Hepatocyte (in vitro differentiated cells): ENCODE measurements at regions not wholly inside any gene's neighbourhood (a gene's known extent, or its start where the extent isn't known, plus 50 kb on each side); places are given as distances from the start of the nearest gene placed in this dataset.

Experiments
- DNase-seq: peaks from one replicate; pipeline ENCODE4 v3.0.0-alpha.2; 2016; ENCODE audit warnings: low spot score
- H2AFZ ChIP-seq: fragments of 200-600 bp; sonication (generic); 2 replicates; pipeline ENCODE4 v1.6.0; 2016; ENCODE audit warnings: antibody characterized with exemption, mild to moderate bottlenecking
- H3K27ac ChIP-seq: fragments of 200-600 bp; sonication (generic); 2 replicates; pipeline ENCODE4 v1.5.1; 2016; ENCODE audit warnings: mild to moderate bottlenecking
- H3K27me3 ChIP-seq: fragments of 200-600 bp; sonication (generic); 2 replicates; pipeline ENCODE4 v1.6.1; 2016
- H3K36me3 ChIP-seq: fragments of 200-600 bp; sonication (generic); replicated peaks from 2 replicates; pipeline ENCODE4 v1.5.1; 2016; ENCODE audit warnings: low read depth; ENCODE audit not compliant: insufficient read depth
- H3K4me1 ChIP-seq: fragments of 200-600 bp; sonication (generic); 2 replicates; pipeline ENCODE4 v1.5.1; 2016; ENCODE audit warnings: mild to moderate bottlenecking, moderate library complexity; ENCODE audit not compliant: insufficient read depth
- H3K4me2 ChIP-seq: fragments of 200-600 bp; sonication (generic); 2 replicates; pipeline ENCODE4 v1.6.0; 2016
- H3K4me3 ChIP-seq: fragments of 200-600 bp; sonication (generic); 2 replicates; pipeline ENCODE4 v1.5.1; 2016; ENCODE audit warnings: mild to moderate bottlenecking
- H3K79me2 ChIP-seq: fragments of 200-600 bp; sonication (generic); 2 replicates; pipeline ENCODE4 v1.6.0; 2017; ENCODE audit warnings: mild to moderate bottlenecking
- H3K9me2 ChIP-seq: fragments of 200-600 bp; sonication (generic); replicated peaks from 2 replicates; pipeline ENCODE4 v1.6.0; 2017; ENCODE audit warnings: mild to moderate bottlenecking; ENCODE audit not compliant: insufficient read depth
- H3K9me3 ChIP-seq: fragments of 200-600 bp; sonication (generic); 2 replicates; pipeline ENCODE4 v1.5.1; 2016; ENCODE audit warnings: low read depth, mild to moderate bottlenecking
- H4K20me1 ChIP-seq: fragments of 200-600 bp; sonication (generic); 2 replicates; pipeline ENCODE4 v1.6.0; 2016; ENCODE audit warnings: mild to moderate bottlenecking; ENCODE audit not compliant: insufficient read depth, poor library complexity, severe bottlenecking
- EZH2 ChIP-seq: fragments of 200-600 bp; sonication (generic); IDR thresholded peaks from 2 replicates; pipeline ENCODE4 v1.6.1; 2016; ENCODE audit warnings: antibody characterized with exemption, mild to moderate bottlenecking, borderline replicate concordance
- EZH2phosphoT487 ChIP-seq: fragments of 200-600 bp; sonication (generic); IDR thresholded peaks from one replicate; pipeline ENCODE4 v1.6.1; 2018; ENCODE audit warnings: antibody characterized with exemption, mild to moderate bottlenecking, low read depth, moderate library complexity; ENCODE audit not compliant: unreplicated experiment, severe bottlenecking
- WGBS: methylation state at CpG from one replicate; pipeline ENCODE4 v1.1.6; 2016; ENCODE audit warnings: low lambda C conversion rate; ENCODE audit errors: missing lambda C conversion rate; 5-methylcytosine and 5-hydroxymethylcytosine counted together
- TF ChIP-seq, protein P1 (sequence below): fragments of 200-600 bp; sonication (generic); IDR thresholded peaks from 2 replicates; pipeline ENCODE4 v1.5.1; 2016; ENCODE audit warnings: antibody characterized with exemption, mild to moderate bottlenecking; ENCODE audit not compliant: poor library complexity

DNA sequence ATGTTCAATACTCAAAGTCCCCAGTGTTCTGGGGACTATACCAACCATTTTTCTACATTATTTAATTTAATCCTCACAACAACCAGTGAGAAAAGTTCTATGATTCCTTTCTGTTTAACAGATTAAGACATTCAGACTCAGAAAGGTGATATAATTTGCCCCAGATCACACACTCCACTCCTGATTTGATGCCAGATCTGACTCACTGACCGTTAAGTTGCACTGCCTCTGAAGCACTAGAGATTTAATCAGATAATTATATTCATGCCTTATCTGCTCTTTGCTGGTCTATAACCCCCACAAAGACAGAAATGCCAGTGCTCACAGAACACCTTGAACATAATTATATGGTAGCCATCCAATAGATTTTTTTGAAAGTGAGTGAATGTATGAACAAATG, 501.0 kb downstream of the IGSF11 start:
- 50% methylated on average over 1 of the region's 1 CpG for WGBS
- Histone ChIP-seq H3K4me3 (no peak overlapping the region), H4K20me1 (no peaks in the 10 kb centered on the region), H3K36me3 (no peaks in the 10 kb centered on the region), H3K4me2 (no peak overlapping the region), H3K27ac (no peak overlapping the region), H3K27me3 (no peaks in the 10 kb centered on the region), H3K9me2 (no peaks in the 10 kb centered on the region), H3K9me3 (no peaks in the 10 kb centered on the region), H3K4me1 (no peaks in the 10 kb centered on the region), H2AFZ (no peak overlapping the region), H3K79me2 (no peaks in the 10 kb centered on the region)
- DNase-seq: no peak
- TF ChIP-seq EZH2: no peak
- no peak for TF ChIP-seq EZH2phosphoT487
- TF ChIP-seq, protein P1, sequence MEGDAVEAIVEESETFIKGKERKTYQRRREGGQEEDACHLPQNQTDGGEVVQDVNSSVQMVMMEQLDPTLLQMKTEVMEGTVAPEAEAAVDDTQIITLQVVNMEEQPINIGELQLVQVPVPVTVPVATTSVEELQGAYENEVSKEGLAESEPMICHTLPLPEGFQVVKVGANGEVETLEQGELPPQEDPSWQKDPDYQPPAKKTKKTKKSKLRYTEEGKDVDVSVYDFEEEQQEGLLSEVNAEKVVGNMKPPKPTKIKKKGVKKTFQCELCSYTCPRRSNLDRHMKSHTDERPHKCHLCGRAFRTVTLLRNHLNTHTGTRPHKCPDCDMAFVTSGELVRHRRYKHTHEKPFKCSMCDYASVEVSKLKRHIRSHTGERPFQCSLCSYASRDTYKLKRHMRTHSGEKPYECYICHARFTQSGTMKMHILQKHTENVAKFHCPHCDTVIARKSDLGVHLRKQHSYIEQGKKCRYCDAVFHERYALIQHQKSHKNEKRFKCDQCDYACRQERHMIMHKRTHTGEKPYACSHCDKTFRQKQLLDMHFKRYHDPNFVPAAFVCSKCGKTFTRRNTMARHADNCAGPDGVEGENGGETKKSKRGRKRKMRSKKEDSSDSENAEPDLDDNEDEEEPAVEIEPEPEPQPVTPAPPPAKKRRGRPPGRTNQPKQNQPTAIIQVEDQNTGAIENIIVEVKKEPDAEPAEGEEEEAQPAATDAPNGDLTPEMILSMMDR: no peak

DNA sequence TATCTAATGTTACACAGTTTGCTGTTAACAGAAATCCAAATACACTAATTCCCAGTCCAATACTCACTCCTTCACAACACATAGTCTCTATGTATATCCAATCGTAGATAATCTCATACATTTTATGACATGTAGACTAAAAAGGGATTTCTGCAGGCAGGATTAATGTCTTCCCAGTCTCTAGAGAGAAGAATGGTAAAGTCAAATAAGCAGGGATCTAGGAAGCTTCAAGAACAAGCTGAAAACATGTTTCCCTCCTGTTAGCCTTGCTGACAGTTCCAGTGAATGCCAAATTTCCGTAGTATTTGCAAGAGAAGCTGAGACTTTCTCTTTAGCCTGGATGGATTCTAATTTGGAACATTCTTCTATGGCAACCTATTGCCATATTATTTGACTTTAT, 500.1 kb downstream of the IGSF11 start:
- Histone ChIP-seq H4K20me1 (no peaks in the 10 kb centered on the region), H2AFZ (no peak overlapping the region), H3K27ac (no peak overlapping the region), H3K36me3 (no peaks in the 10 kb centered on the region), H3K4me3 (no peak overlapping the region), H3K4me1 (peaks cover 2% of the 10 kb centered on the region), H3K9me3 (no peaks in the 10 kb centered on the region), H3K4me2 (no peak overlapping the region), H3K79me2 (no peaks in the 10 kb centered on the region), H3K27me3 (no peaks in the 10 kb centered on the region), H3K9me2 (no peaks in the 10 kb centered on the region)
- DNase-seq: no peak
- TF ChIP-seq, protein P1: no peak
- no peak for TF ChIP-seq EZH2phosphoT487
- TF ChIP-seq EZH2: no peak
- WGBS: 44% methylated on average over 2 of the region's 2 CpGs

DNA sequence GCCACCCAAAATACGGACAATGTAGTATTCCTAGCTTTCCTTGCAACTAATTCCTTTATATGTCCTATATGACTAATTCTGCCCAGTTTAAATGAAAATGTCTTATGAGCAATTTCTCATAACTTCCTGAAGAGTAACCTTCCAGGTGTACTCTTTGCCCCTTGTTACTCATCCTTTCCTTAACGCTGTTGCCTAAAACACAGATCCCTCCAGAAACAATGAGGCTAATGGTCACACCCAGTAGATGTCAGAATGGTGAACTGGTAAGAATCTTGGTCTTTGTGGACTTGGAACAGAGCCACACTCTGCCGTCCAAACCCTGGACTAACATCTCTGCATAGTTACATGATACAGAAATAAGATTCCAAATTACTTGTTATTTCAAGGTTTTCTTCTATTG, 497.9 kb downstream of the IGSF11 start:
- 83% methylated on average over 3 of the region's 3 CpGs for WGBS

More for the DNA sequence above, 497.9 kb downstream of the IGSF11 start:
- H3K9me2 ChIP-seq: no peaks in the 10 kb centered on the region
- peaks cover 15% of the 10 kb centered on the region for H3K4me1 ChIP-seq
- no peaks in the 10 kb centered on the region for H3K9me3 ChIP-seq
- no peaks in the 10 kb centered on the region for H3K79me2 ChIP-seq
- TF ChIP-seq, protein P1: no peak
- TF ChIP-seq EZH2 (no peak), EZH2phosphoT487 (no peak)
- DNase-seq: no peak
- no peaks in the 10 kb centered on the region for H3K36me3 ChIP-seq
- no peak overlapping the region for H2AFZ ChIP-seq
- no peaks in the 10 kb centered on the region for H3K27me3 ChIP-seq
- H3K4me2 ChIP-seq: no peak overlapping the region
- H3K4me3 ChIP-seq: no peak overlapping the region
- no peak overlapping the region for H3K27ac ChIP-seq
- no peaks in the 10 kb centered on the region for H4K20me1 ChIP-seq
